ENCODE measurements at regions not wholly inside any gene's neighbourhood (a gene's known extent, or its start where the extent isn't known, plus 50 kb on each side); places are given as distances from the start of the nearest gene placed in this dataset.

- TF ChIP-seq ZNF561 (tag by site-specific recombination; IDR thresholded peaks at IDR 0.05; ENCODE audit: borderline replicate concordance) (no peak), ZFP69B (tag by site-specific recombination; IDR thresholded peaks at IDR 0.05) (no peak), ZNF549 (tag by site-specific recombination; IDR thresholded peaks at IDR 0.05) (no peak), ZNF76 (tag by site-specific recombination; IDR thresholded peaks at IDR 0.05; ENCODE audit: borderline replicate concordance, low read depth) (no peak), ZNF121 (tag by site-specific recombination; IDR thresholded peaks at IDR 0.05) (no peak), GLI4 (tag by site-specific recombination; IDR thresholded peaks at IDR 0.05) (no peak), ZNF274 (IDR thresholded peaks at IDR 0.05; ENCODE audit: low read length) (no peak), ZNF274 (tag by site-specific recombination; IDR thresholded peaks at IDR 0.05; ENCODE audit: borderline replicate concordance) (no peak), AEBP2 (tag by site-specific recombination; IDR thresholded peaks at IDR 0.05; ENCODE audit: borderline replicate concordance) (no peak), KLF1 (tag by site-specific recombination; IDR thresholded peaks at IDR 0.05) (no peak), ZNF580 (tag by site-specific recombination; IDR thresholded peaks at IDR 0.05) (no peak), HOXC10 (CRISPR knock-in tag; IDR thresholded peaks at IDR 0.05) (no peak), PRDM6 (tag by site-specific recombination; IDR thresholded peaks at IDR 0.05) (no peak), SALL2 (tag by site-specific recombination; IDR thresholded peaks at IDR 0.05; ENCODE audit: borderline replicate concordance) (no peak), KLF16 (tag by site-specific recombination; IDR thresholded peaks at IDR 0.05) (no peak), ZNF16 (tag by site-specific recombination; IDR thresholded peaks at IDR 0.05; ENCODE audit: low read depth) (no peak), ZNF404 (tag by site-specific recombination; IDR thresholded peaks at IDR 0.05) (no peak), MEIS1 (CRISPR knock-in tag; IDR thresholded peaks at IDR 0.05; ENCODE audit: borderline replicate concordance) (no peak)
- H3K4me3 ChIP-seq (ENCODE audit: low read depth, low read length): no peak overlapping the region
- CTCF ChIA-PET: no interaction called here
- no peaks in the 10 kb centered on the region for H3K36me3 ChIP-seq (ENCODE audit: control insufficient read depth in 2 of 2, insufficient read depth in 1 of 2, low read length in 2 of 2)
- POLR2A ChIA-PET: no interaction called here
- H3K4me1 ChIP-seq (ENCODE audit: control insufficient read depth, insufficient read depth, low read length): no peaks in the 10 kb centered on the region
- no peak overlapping the region for H3K27ac ChIP-seq (ENCODE audit: extremely low read depth, low read depth, low read length)
- no peaks in the 10 kb centered on the region for H3K9me3 ChIP-seq (ENCODE audit: control insufficient read depth, insufficient read depth, low read depth, low read length)
Observed at GRCh38 chr2:198767694-198768093, 690.0 kb downstream of the SATB2 start.

- no peaks in the 10 kb centered on the region for H3K4me1 ChIP-seq (ENCODE audit: control insufficient read depth, insufficient read depth, low read length)
- CTCF ChIA-PET: no interaction called here
- POLR2A ChIA-PET: no interaction called here
- H3K27ac ChIP-seq (ENCODE audit: extremely low read depth, low read depth, low read length): no peak overlapping the region
- H3K36me3 ChIP-seq (ENCODE audit: control insufficient read depth in 2 of 2, insufficient read depth in 1 of 2, low read length in 2 of 2): no peaks in the 10 kb centered on the region
- H3K9me3 ChIP-seq (ENCODE audit: control insufficient read depth, insufficient read depth, low read depth, low read length): no peaks in the 10 kb centered on the region
- H3K4me3 ChIP-seq (ENCODE audit: low read depth, low read length): no peak overlapping the region
- TF ChIP-seq ZFP69B (tag by site-specific recombination; IDR thresholded peaks at IDR 0.05): no peak
- TF ChIP-seq ZBTB17 (tag by site-specific recombination; IDR thresholded peaks at IDR 0.05): no peak
- no peak for TF ChIP-seq ZSCAN30 (tag by site-specific recombination; IDR thresholded peaks at IDR 0.05)
- TF ChIP-seq ZSCAN5A (tag by site-specific recombination; IDR thresholded peaks at IDR 0.05): no peak
- TF ChIP-seq ZNF169 (tag by site-specific recombination; IDR thresholded peaks at IDR 0.05): no peak
- TF ChIP-seq ZNF600 (tag by site-specific recombination; IDR thresholded peaks at IDR 0.05): no peak
- no peak for TF ChIP-seq ZNF777 (tag by site-specific recombination; IDR thresholded peaks at IDR 0.05; ENCODE audit: borderline replicate concordance)
- TF ChIP-seq IKZF3 (tag by site-specific recombination; IDR thresholded peaks at IDR 0.05): no peak
- TF ChIP-seq PATZ1 (tag by site-specific recombination; IDR thresholded peaks at IDR 0.05): no peak
- TF ChIP-seq ZBTB6 (tag by site-specific recombination; IDR thresholded peaks at IDR 0.05): no peak
- TF ChIP-seq ZNF670 (tag by site-specific recombination; IDR thresholded peaks at IDR 0.05; ENCODE audit: low read depth): no peak
- TF ChIP-seq ZNF24 (tag by site-specific recombination; IDR thresholded peaks at IDR 0.05): no peak
- no peak for TF ChIP-seq KLF10 (tag by site-specific recombination; IDR thresholded peaks at IDR 0.05)
Observed at GRCh38 chr2:198763793-198764192, 693.9 kb downstream of the SATB2 start.
